ENCODE measurements at regions not wholly inside any gene's neighbourhood (a gene's known extent, or its start where the extent isn't known, plus 50 kb on each side); places are given as distances from the start of the nearest gene placed in this dataset.

DNA sequence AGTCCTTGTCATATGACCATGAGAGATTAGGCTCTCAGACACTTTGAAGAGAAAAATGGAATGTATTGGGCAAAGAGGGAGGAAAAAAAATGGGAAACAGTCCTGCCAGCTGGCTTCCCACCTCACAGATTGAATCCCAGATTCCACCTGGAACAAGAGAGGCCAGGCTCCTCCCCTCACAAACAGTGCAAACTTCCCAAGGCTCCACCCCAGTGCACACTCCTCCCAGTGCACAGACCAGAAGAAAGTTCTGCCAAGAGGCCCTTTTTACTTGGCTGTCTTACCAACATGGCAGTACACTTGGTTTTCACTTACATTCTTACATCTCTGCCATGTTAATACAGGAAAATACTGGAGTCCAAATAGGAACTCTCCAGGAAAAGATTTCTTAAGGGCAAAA is 202.3 kb downstream of the AHR start:
- H3K4me1 ChIP-seq (ENCODE audit: insufficient read depth, low read length, poor library complexity, severe bottlenecking): peaks cover 9% of the 10 kb centered on the region
- H3K9me3 ChIP-seq (ENCODE audit: insufficient read depth, low read depth, low read length): no peaks in the 10 kb centered on the region
- no peaks in the 10 kb centered on the region for H4K20me1 ChIP-seq (ENCODE audit: insufficient read depth, low read length, poor library complexity, severe bottlenecking)
- H3K79me2 ChIP-seq (ENCODE audit: insufficient read depth, low read length): no peaks in the 10 kb centered on the region
- no peaks in the 10 kb centered on the region for H3K36me3 ChIP-seq (ENCODE audit: insufficient read depth, low read length)
- no peak overlapping the region for H2AFZ ChIP-seq (ENCODE audit: low read length)
- no peak for TF ChIP-seq CTCF (conservative IDR thresholded peaks at IDR 0.05; ENCODE audit: low read length)
- TF ChIP-seq EZH2phosphoT487 (IDR thresholded peaks at IDR 0.05; ENCODE audit: borderline replicate concordance): no peak
- H3K9ac ChIP-seq (ENCODE audit: low read depth, low read length, poor library complexity, severe bottlenecking): no peak overlapping the region
- no peaks in the 10 kb centered on the region for H3K27me3 ChIP-seq (ENCODE audit: insufficient read depth, low read length, poor library complexity, severe bottlenecking)
- H3K4me3 ChIP-seq (ENCODE audit: low read length, poor library complexity, severe bottlenecking): no peak overlapping the region
- H3K9me2 ChIP-seq (replicated peaks; ENCODE audit: low read depth, low read length): no peaks in the 10 kb centered on the region
- no peaks in the 10 kb centered on the region for H3F3A ChIP-seq (ENCODE audit: low read depth)
- no peak overlapping the region for H3K4me2 ChIP-seq (ENCODE audit: low read depth, low read length, poor library complexity, severe bottlenecking)

DNA sequence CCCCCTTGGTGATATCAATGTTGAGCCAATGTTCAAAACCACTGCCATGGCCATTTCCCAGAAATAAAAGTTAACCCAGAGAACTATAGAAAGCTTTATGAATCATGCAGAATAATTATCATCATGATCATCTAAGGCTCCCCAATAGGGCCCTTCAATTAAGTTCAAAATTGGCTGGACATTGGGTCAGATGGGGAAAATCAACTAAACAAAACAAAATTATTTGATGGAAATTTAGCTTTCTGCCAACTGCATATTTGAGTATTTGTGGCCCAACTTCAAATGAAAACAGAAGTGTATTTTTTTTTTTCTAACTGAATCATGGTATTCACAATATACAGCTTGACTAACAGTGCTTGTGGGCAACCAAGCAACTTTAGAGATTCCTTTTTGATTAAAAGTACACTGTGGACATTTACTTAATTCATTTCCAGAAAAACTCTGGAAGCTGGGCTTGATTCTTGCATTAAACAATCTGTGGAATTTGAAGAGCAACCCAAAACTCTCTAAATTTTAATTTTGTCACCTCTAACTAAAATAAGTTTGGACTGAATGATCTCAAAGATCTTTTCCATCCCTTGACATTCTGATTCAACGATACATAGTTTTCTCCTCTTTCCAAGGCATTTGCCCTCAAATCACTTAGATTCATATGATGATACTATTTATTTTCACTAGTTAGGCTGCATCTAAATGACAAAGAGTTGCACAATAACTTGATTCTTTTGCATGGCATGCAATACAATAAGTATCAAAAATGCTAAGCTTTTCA is 203.2 kb downstream of the AHR start:
- no peak overlapping the region for H3K4me2 ChIP-seq (ENCODE audit: low read depth, low read length, poor library complexity, severe bottlenecking)
- no peak overlapping the region for H2AFZ ChIP-seq (ENCODE audit: low read length)
- no peaks in the 10 kb centered on the region for H3K9me3 ChIP-seq (ENCODE audit: insufficient read depth, low read depth, low read length)
- no peaks in the 10 kb centered on the region for H3K36me3 ChIP-seq (ENCODE audit: insufficient read depth, low read length)
- no peaks in the 10 kb centered on the region for H3K9me2 ChIP-seq (replicated peaks; ENCODE audit: low read depth, low read length)
- peaks cover 7% of the 10 kb centered on the region for H3K4me1 ChIP-seq (ENCODE audit: insufficient read depth, low read length, poor library complexity, severe bottlenecking)
- no peak overlapping the region for H3K4me3 ChIP-seq (ENCODE audit: low read length, poor library complexity, severe bottlenecking)
- no peaks in the 10 kb centered on the region for H3K27me3 ChIP-seq (ENCODE audit: insufficient read depth, low read length, poor library complexity, severe bottlenecking)
- H3K9ac ChIP-seq (ENCODE audit: low read depth, low read length, poor library complexity, severe bottlenecking): no peak overlapping the region
- TF ChIP-seq CTCF (conservative IDR thresholded peaks at IDR 0.05; ENCODE audit: low read length) (no peak), EZH2phosphoT487 (IDR thresholded peaks at IDR 0.05; ENCODE audit: borderline replicate concordance) (no peak)
- no peaks in the 10 kb centered on the region for H3F3A ChIP-seq (ENCODE audit: low read depth)
- H4K20me1 ChIP-seq (ENCODE audit: insufficient read depth, low read length, poor library complexity, severe bottlenecking): no peaks in the 10 kb centered on the region
- no peaks in the 10 kb centered on the region for H3K79me2 ChIP-seq (ENCODE audit: insufficient read depth, low read length)

- no peak for TF ChIP-seq CTCF (conservative IDR thresholded peaks at IDR 0.05; ENCODE audit: low read length)
- no peak for TF ChIP-seq EZH2phosphoT487 (IDR thresholded peaks at IDR 0.05; ENCODE audit: borderline replicate concordance)
- Histone ChIP-seq H3K9ac (ENCODE audit: low read depth, low read length, poor library complexity, severe bottlenecking) (no peak overlapping the region), H3K36me3 (ENCODE audit: insufficient read depth, low read length) (no peaks in the 10 kb centered on the region), H3K4me1 (ENCODE audit: insufficient read depth, low read length, poor library complexity, severe bottlenecking) (no peaks in the 10 kb centered on the region), H3K9me3 (ENCODE audit: insufficient read depth, low read depth, low read length) (no peaks in the 10 kb centered on the region), H3K9me2 (replicated peaks; ENCODE audit: low read depth, low read length) (no peaks in the 10 kb centered on the region), H2AFZ (ENCODE audit: low read length) (no peak overlapping the region), H4K20me1 (ENCODE audit: insufficient read depth, low read length, poor library complexity, severe bottlenecking) (no peaks in the 10 kb centered on the region), H3K79me2 (ENCODE audit: insufficient read depth, low read length) (no peaks in the 10 kb centered on the region), H3K27me3 (ENCODE audit: insufficient read depth, low read length, poor library complexity, severe bottlenecking) (no peaks in the 10 kb centered on the region), H3K4me2 (ENCODE audit: low read depth, low read length, poor library complexity, severe bottlenecking) (no peak overlapping the region), H3F3A (ENCODE audit: low read depth) (no peaks in the 10 kb centered on the region), H3K4me3 (ENCODE audit: low read length, poor library complexity, severe bottlenecking) (no peak overlapping the region)
These were observed 204.0 kb downstream of the AHR start for GRCh38 chr7:17502213-17503060.

All from Loucy (cell line).